ENCODE measurements at regions not wholly inside any gene's neighbourhood (a gene's known extent, or its start where the extent isn't known, plus 50 kb on each side); places are given as distances from the start of the nearest gene placed in this dataset.
"Not testable (repeated sequence)": the region's sequence is repeated elsewhere in the genome, so short reads cannot be mapped to it uniquely, and the experiment has no call there.

GRCh38 chr16:33646386-33646785 is 187.0 kb downstream of the TP53TG3F start:
- DNase-seq; H3K4me1 ChIP-seq (replicated peaks in 1 of 2); H3K27ac ChIP-seq; H3K9me3 ChIP-seq (replicated peaks in 1 of 3); intact Hi-C loops (cut with DNase I); H3K27me3 ChIP-seq; H3K4me3 ChIP-seq; H3K36me3 ChIP-seq (replicated peaks in 1 of 2): not testable (repeated sequence)
- WGBS, 4 donors: 19 to 51% (median 24%) methylated on average over 2 of the region's 2 CpGs

- 45 to 78% (median 74%) methylated on average over 5 to 7 of the region's 9 CpGs for whole genome bisulfite sequencing, 4 donors
- H3K27me3 ChIP-seq; H3K36me3 ChIP-seq (replicated peaks in 1 of 2); H3K27ac ChIP-seq; H3K4me1 ChIP-seq (replicated peaks in 1 of 2); intact Hi-C loops (cut with DNase I); H3K4me3 ChIP-seq; H3K9me3 ChIP-seq (replicated peaks in 1 of 3); DNase-seq: not testable (repeated sequence)
Measured at GRCh38 chr16:33655756-33656155, 196.3 kb downstream of the TP53TG3F start.

GRCh38 chr16:33656394-33656793 is 197.0 kb downstream of the TP53TG3F start:
- H3K36me3 ChIP-seq (replicated peaks in 1 of 2); H3K9me3 ChIP-seq (replicated peaks in 1 of 3); DNase-seq; H3K27ac ChIP-seq; H3K27me3 ChIP-seq; intact Hi-C loops (cut with DNase I); H3K4me3 ChIP-seq; H3K4me1 ChIP-seq (replicated peaks in 1 of 2): not testable (repeated sequence)
- no CpG with 5 or more reads among the region's 10 CpGs for WGBS, 4 donors

- H3K36me3 ChIP-seq (replicated peaks in 1 of 2); DNase-seq; H3K9me3 ChIP-seq (replicated peaks in 1 of 3); H3K27me3 ChIP-seq; H3K4me3 ChIP-seq; H3K4me1 ChIP-seq (replicated peaks in 1 of 2); intact Hi-C loops (cut with DNase I); H3K27ac ChIP-seq: not testable (repeated sequence)
- no CpG with 5 or more reads among the region's 3 CpGs for WGBS, 4 donors
Measured at GRCh38 chr16:33657717-33658116, 198.3 kb downstream of the TP53TG3F start.

- H3K27me3 ChIP-seq; H3K4me1 ChIP-seq (replicated peaks in 1 of 2); DNase-seq; H3K9me3 ChIP-seq (replicated peaks in 1 of 3); intact Hi-C loops (cut with DNase I); H3K36me3 ChIP-seq (replicated peaks in 1 of 2); H3K27ac ChIP-seq; H3K4me3 ChIP-seq: not testable (repeated sequence)
- 44 to 63% (median 53%) methylated on average over 11 to 31 of the region's 31 CpGs for WGBS, 4 donors
Measured at GRCh38 chr16:33680791-33681190, 221.4 kb downstream of the TP53TG3F start.

- H3K27ac ChIP-seq; H3K36me3 ChIP-seq (replicated peaks in 1 of 2); H3K4me3 ChIP-seq; H3K9me3 ChIP-seq (replicated peaks in 1 of 3); DNase-seq; H3K4me1 ChIP-seq (replicated peaks in 1 of 2); intact Hi-C loops (cut with DNase I); H3K27me3 ChIP-seq: not testable (repeated sequence)
- WGBS, 4 donors: 53 to 72% (median 64%) methylated on average over 2 of the region's 2 CpGs
Measured at GRCh38 chr16:33700320-33700719, 240.9 kb downstream of the TP53TG3F start.

GRCh38 chr16:33706845-33707590 is 247.6 kb downstream of the TP53TG3F start:
- intact Hi-C loops (cut with DNase I); H3K36me3 ChIP-seq (replicated peaks in 1 of 2): not testable (repeated sequence)
- 56 to 74% (median 66%) methylated on average over 22 to 48 of the region's 55 CpGs for WGBS, 4 donors

GRCh38 chr16:33707591-33707934 is 248.2 kb downstream of the TP53TG3F start:
- intact Hi-C loops (cut with DNase I); DNase-seq; H3K4me1 ChIP-seq (replicated peaks in 1 of 2): not testable (repeated sequence)

More at GRCh38 chr16:33706845-33707590, 247.6 kb downstream of the TP53TG3F start:
- not testable (repeated sequence) for H3K27ac ChIP-seq; H3K4me3 ChIP-seq; DNase-seq; H3K27me3 ChIP-seq; H3K4me1 ChIP-seq (replicated peaks in 1 of 2); H3K9me3 ChIP-seq (replicated peaks in 1 of 3)

GRCh38 chr16:33709856-33710695 is 250.7 kb downstream of the TP53TG3F start:
- H3K36me3 ChIP-seq (replicated peaks in 1 of 2); H3K4me3 ChIP-seq; H3K27me3 ChIP-seq; H3K9me3 ChIP-seq (replicated peaks in 1 of 3); H3K4me1 ChIP-seq (replicated peaks in 1 of 2); intact Hi-C loops (cut with DNase I); DNase-seq; H3K27ac ChIP-seq: not testable (repeated sequence)
- 82 to 91% (median 87%) methylated on average over 3 to 16 of the region's 16 CpGs for WGBS, 4 donors

More at GRCh38 chr16:33707591-33707934, 248.2 kb downstream of the TP53TG3F start:
- not testable (repeated sequence) for H3K27ac ChIP-seq; H3K9me3 ChIP-seq (replicated peaks in 1 of 3); H3K4me3 ChIP-seq; H3K27me3 ChIP-seq; H3K36me3 ChIP-seq (replicated peaks in 1 of 2)
- 43 to 76% (median 53%) methylated on average over 9 to 14 of the region's 14 CpGs for WGBS, 4 donors

- H3K36me3 ChIP-seq (replicated peaks in 1 of 2); H3K4me1 ChIP-seq (replicated peaks in 1 of 2); H3K4me3 ChIP-seq; H3K9me3 ChIP-seq (replicated peaks in 1 of 3); H3K27me3 ChIP-seq; intact Hi-C loops (cut with DNase I); H3K27ac ChIP-seq; DNase-seq: not testable (repeated sequence)
- WGBS, 4 donors: 54 to 79% (median 72%) methylated on average over 2 to 3 of the region's 3 CpGs
Measured at GRCh38 chr16:33710696-33711087, 251.3 kb downstream of the TP53TG3F start.

GRCh38 chr16:33711616-33712015 is 252.2 kb downstream of the TP53TG3F start:
- not testable (repeated sequence) for DNase-seq
- WGBS, 4 donors: 70 to 77% (median 73%) methylated on average over 2 to 5 of the region's 5 CpGs; no CpG with 5 or more reads in 1 of the 4 donors

More at GRCh38 chr16:33711616-33712015, 252.2 kb downstream of the TP53TG3F start:
- intact Hi-C loops (cut with DNase I); H3K36me3 ChIP-seq (replicated peaks in 1 of 2); H3K27ac ChIP-seq; H3K4me3 ChIP-seq; H3K9me3 ChIP-seq (replicated peaks in 1 of 3); H3K4me1 ChIP-seq (replicated peaks in 1 of 2); H3K27me3 ChIP-seq: not testable (repeated sequence)
